Activated CD8-positive, alpha-beta T cell treated with anti-CD3 and anti-CD28 coated beads for 36 hours (primary cell): ENCODE measurements at regions not wholly inside any gene's neighbourhood (a gene's known extent, or its start where the extent isn't known, plus 50 kb on each side); places are given as distances from the start of the nearest gene placed in this dataset.

Experiments
- ATAC-seq: fragments of 200-7000 bp; cut with Tn5 transposase; one replicate; pipeline ENCODE4 v1.10.0; 2021; ENCODE audit warnings: mild to moderate bottlenecking, moderate library complexity
- CTCF ChIA-PET: fragments of 350-600 bp; sonication (Branson Sonifier 250); formaldehyde crosslinking; loops from one replicate; lab custom pipeline; 2021; ENCODE audit warnings: antibody characterized with exemption; lab: Charles Lee
- POLR2A ChIA-PET: fragments of 350-600 bp; sonication (Branson Sonifier 250); formaldehyde crosslinking; loops from one replicate; lab custom pipeline; 2021; ENCODE audit warnings: antibody characterized with exemption; lab: Charles Lee
- DNase-seq: peaks from one replicate; pipeline ENCODE4 v3.0.0-alpha.2; 2020
- H3K27ac Mint-ChIP-seq: one replicate; pipeline ENCODE4 v1.8.0; 2021; ENCODE audit warnings: mild to moderate bottlenecking, mixed read lengths
- H3K27me3 Mint-ChIP-seq: one replicate; pipeline ENCODE4 v1.8.0; 2021; ENCODE audit warnings: mixed read lengths
- H3K36me3 Mint-ChIP-seq: one replicate; pipeline ENCODE4 v1.8.0; 2021; ENCODE audit warnings: low read depth, mixed read lengths
- H3K4me1 Mint-ChIP-seq: one replicate; pipeline ENCODE4 v1.8.0; 2021; ENCODE audit warnings: low read depth, mixed read lengths
- H3K4me3 Mint-ChIP-seq: one replicate; pipeline ENCODE4 v1.8.0; 2021; ENCODE audit warnings: mild to moderate bottlenecking, moderate library complexity, mixed read lengths
- H3K9me3 Mint-ChIP-seq: one replicate; pipeline ENCODE4 v1.8.0; 2021; ENCODE audit warnings: mixed read lengths
- intact Hi-C: fragments of 100-400 bp; cut with micrococcal nuclease; formaldehyde crosslinking; loops from one replicate; pipeline ENCODE4 v1.10.0; 2022
- TF ChIP-seq, protein P1 (sequence below): fragments of 200-600 bp; IDR thresholded peaks from one replicate; pipeline ENCODE4 v1.8.0; 2022; ENCODE audit warnings: antibody characterized with exemption, mild to moderate bottlenecking

DNA sequence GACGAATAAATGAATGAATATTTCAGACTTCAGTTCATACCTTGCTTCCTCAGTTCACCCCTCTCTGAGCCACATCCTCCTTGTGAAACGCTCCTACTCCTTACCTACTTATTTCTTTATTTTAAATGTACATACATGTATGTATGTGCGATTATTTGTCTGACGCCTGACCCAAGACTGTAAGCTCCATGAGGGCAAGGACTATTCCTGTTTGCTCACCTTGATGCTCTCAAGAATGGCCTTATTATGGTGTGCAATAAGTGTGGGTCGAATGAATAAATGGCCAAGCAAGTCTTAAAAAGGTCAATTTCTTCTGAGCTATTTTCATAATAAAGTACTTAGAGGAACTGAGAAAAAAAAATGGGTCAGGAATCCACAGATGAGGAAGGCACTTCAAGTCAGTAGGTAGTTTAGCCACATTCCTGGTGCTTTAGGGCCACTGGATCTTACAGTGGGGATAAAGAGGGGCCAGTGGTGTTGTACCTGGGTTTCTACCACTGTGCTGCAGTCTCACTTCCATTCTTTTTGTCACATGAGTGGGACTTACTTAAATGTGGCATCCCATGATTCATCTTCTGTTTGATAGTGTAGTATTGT, 74.7 kb downstream of the SDC1 start:
- ATAC-seq (no peak), DNase-seq (no peak)
- no peak overlapping the region for H3K27ac Mint-ChIP-seq
- no peaks in the 10 kb centered on the region for H3K9me3 Mint-ChIP-seq
- no peak overlapping the region for H3K4me3 Mint-ChIP-seq
- no peaks in the 10 kb centered on the region for H3K36me3 Mint-ChIP-seq
- H3K4me1 Mint-ChIP-seq = peaks cover 2% of the 10 kb centered on the region
- POLR2A ChIA-PET = no interaction called here
- intact Hi-C loops = no loop called here
- peaks cover 18% of the 10 kb centered on the region for H3K27me3 Mint-ChIP-seq
- TF ChIP-seq, protein P1, sequence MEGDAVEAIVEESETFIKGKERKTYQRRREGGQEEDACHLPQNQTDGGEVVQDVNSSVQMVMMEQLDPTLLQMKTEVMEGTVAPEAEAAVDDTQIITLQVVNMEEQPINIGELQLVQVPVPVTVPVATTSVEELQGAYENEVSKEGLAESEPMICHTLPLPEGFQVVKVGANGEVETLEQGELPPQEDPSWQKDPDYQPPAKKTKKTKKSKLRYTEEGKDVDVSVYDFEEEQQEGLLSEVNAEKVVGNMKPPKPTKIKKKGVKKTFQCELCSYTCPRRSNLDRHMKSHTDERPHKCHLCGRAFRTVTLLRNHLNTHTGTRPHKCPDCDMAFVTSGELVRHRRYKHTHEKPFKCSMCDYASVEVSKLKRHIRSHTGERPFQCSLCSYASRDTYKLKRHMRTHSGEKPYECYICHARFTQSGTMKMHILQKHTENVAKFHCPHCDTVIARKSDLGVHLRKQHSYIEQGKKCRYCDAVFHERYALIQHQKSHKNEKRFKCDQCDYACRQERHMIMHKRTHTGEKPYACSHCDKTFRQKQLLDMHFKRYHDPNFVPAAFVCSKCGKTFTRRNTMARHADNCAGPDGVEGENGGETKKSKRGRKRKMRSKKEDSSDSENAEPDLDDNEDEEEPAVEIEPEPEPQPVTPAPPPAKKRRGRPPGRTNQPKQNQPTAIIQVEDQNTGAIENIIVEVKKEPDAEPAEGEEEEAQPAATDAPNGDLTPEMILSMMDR = no peak
- CTCF ChIA-PET = no interaction called here

- H3K36me3 Mint-ChIP-seq = no peaks in the 10 kb centered on the region
- H3K4me1 Mint-ChIP-seq = peaks cover 2% of the 10 kb centered on the region
- H3K27me3 Mint-ChIP-seq = peaks cover 18% of the 10 kb centered on the region
- DNase-seq = no peak
- ChIA-PET CTCF (no interaction called here), POLR2A (no interaction called here)
- intact Hi-C loops = no loop called here
- TF ChIP-seq, protein P1 = no peak
- no peak for ATAC-seq
- no peak overlapping the region for H3K27ac Mint-ChIP-seq
- H3K9me3 Mint-ChIP-seq = no peaks in the 10 kb centered on the region
- H3K4me3 Mint-ChIP-seq = no peak overlapping the region
Measured at GRCh38 chr2:20149703-20150030, 75.3 kb downstream of the SDC1 start.

GRCh38 chr2:20148923-20149702, 75.8 kb downstream of the SDC1 start:
- intact Hi-C loops = no loop called here
- no peak for DNase-seq
- ChIA-PET POLR2A (no interaction called here), CTCF (no interaction called here)
- TF ChIP-seq, protein P1 = no peak
- Mint-ChIP-seq H3K27ac (no peak overlapping the region), H3K4me1 (peaks cover 2% of the 10 kb centered on the region), H3K27me3 (peaks cover 18% of the 10 kb centered on the region), H3K36me3 (no peaks in the 10 kb centered on the region), H3K9me3 (no peaks in the 10 kb centered on the region), H3K4me3 (no peak overlapping the region)
- ATAC-seq = no peak

- intact Hi-C loops = no loop called here
- DNase-seq (no peak), ATAC-seq (no peak)
- Mint-ChIP-seq H3K36me3 (no peaks in the 10 kb centered on the region), H3K9me3 (no peaks in the 10 kb centered on the region), H3K4me1 (peaks cover 2% of the 10 kb centered on the region), H3K27me3 (peaks cover 18% of the 10 kb centered on the region), H3K4me3 (no peak overlapping the region), H3K27ac (no peak overlapping the region)
- ChIA-PET CTCF (no interaction called here), POLR2A (no interaction called here)
- TF ChIP-seq, protein P1 = no peak
Measured at GRCh38 chr2:20148426-20148922, 76.5 kb downstream of the SDC1 start.

- ATAC-seq = no peak
- Mint-ChIP-seq H3K4me1 (peaks cover 2% of the 10 kb centered on the region), H3K27ac (no peak overlapping the region), H3K4me3 (no peak overlapping the region), H3K9me3 (no peaks in the 10 kb centered on the region), H3K27me3 (peaks cover 15% of the 10 kb centered on the region), H3K36me3 (no peaks in the 10 kb centered on the region)
- intact Hi-C loops = no loop called here
- POLR2A ChIA-PET = no interaction called here
- no peak for DNase-seq
- CTCF ChIA-PET = no interaction called here
- TF ChIP-seq, protein P1 = no peak
Measured at GRCh38 chr2:20147351-20147750, 77.6 kb downstream of the SDC1 start.
